Suppressor macrophage treated with lipopolysaccharide for 1 hour (primary cell): ENCODE measurements at regions not wholly inside any gene's neighbourhood (a gene's known extent, or its start where the extent isn't known, plus 50 kb on each side); places are given as distances from the start of the nearest gene placed in this dataset.
"Not testable (repeated sequence)": the region's sequence is repeated elsewhere in the genome, so short reads cannot be mapped to it uniquely, and the experiment has no call there.

Source experiments
- DNase-seq, 3 donors: peaks; one replicate each; pipeline ENCODE4 v3.0.0-alpha.2; 2020 to 2022

DNA sequence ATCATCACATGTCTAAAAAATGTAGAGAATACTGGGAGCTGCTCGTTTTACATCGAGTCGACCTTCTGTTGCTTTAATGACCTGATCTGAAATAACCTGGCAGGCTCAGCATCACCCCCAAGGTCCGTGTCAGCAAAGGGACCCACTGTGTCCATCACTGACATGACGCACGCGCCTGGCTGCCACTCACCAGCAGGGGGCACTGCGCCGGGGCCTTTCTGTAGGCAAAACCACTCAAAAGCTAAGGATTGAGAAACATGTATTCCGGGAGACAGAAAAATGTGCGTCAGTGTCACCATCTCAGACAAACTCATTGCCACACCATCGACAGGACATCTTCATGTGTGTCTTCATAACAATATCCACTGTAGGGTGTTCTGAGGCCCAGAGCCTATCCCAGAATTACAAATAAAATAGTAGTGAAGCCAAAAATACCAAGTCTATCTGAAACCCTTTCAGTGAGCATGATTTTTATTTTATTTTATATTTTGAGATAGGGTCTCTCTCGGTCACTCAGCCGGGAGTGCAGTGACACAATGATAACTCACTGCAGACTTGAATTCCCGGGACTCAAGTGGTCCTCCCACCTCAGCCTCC, 130.3 kb upstream of the LSM14A start:
- peak; percentile 77 to 88 (median 84) for DNase-seq

DNA sequence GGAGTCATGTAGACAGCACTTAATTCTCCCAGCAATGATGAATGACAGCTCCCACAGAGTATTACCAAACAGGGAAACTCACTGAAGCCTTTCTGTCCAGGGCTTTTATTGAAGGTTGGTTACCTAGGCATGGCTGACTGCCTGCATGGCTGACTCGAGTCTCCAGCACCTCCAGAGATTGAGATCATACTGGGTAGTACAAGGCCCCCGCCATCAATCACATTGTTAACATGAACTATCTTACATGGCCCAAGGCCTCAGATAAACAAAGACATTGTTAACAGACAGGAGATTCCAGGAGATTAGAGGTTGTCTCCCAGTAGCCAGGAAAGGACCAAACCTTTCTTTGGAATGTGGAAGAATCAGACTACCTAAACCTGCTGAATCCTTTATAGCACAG, 128.3 kb upstream of the LSM14A start:
- DNase-seq, result no peak

DNA sequence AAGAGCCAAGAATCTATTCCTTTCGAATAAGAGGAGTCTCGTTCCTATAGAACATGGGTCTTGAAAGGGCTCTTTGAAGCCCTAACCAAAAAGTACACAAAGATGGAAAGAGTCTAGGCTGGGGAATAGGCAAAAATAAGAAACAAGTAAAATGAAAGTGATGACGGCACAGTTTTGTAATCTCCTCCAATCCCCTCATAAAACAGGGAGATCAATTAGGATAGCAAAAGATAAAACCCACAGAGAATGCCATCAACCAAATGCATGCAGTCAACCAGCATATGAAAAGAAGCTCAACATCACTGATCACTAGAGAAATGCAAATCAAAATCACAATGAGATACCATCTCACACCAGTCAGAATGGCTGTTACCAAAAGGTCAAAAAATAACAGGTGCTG, 122.4 kb upstream of the LSM14A start:
- no peak for DNase-seq

DNA sequence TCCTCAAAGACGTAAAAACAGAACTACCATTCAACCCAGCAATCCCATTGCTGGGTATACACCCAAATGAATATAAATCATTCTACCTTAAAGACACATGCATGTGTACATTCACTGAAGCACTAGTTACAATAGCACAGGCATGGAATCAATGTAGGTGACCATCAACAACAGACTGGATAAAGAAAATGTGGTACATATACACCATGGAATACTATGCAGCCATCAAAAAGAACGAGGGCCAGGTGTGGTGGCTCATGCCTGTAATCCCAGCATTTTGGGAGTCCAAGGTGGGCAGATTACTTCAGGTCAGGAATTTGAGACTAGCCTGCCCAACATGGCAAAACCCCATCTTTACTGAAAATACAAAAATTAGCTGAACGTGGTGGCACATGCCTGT, 121.9 kb upstream of the LSM14A start:
- not testable (repeated sequence) for DNase-seq

DNA sequence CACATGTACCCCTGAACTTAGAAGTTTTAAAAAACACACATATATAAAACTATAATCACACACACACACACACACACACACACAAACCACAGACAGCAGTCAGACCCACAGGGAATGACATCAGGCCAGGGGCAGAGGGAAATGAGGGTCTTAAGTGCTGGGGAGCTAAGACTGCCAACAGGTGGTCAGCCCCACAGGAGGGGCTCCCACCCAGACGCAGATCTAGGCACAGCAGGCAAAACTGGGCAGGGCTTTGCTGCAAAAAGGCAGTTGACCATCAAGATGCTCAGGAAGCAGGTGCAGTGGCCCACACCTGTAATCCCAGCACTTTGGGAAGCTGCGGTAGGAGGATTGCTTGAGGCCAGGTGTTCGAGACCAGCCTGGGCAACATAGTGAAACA, 121.0 kb upstream of the LSM14A start:
- DNase-seq, result no peak

DNA sequence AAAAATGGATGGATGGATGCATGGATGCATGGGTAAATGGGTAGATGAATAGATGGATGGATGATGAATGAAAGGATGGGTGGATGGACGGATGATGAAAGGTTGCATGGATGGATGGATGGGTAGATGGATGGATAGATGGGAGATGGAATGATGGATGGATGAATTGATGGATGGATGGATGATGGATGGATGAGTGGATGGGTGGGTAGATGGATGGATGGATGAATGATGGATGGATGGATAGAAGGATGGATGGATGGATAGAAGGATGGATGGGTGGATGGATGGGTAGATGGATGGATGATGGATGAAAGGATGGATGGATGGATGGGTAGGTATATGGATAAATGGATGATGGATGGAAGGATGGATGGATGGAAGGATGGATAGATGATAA, 115.1 kb upstream of the LSM14A start:
- no peak for DNase-seq

DNA sequence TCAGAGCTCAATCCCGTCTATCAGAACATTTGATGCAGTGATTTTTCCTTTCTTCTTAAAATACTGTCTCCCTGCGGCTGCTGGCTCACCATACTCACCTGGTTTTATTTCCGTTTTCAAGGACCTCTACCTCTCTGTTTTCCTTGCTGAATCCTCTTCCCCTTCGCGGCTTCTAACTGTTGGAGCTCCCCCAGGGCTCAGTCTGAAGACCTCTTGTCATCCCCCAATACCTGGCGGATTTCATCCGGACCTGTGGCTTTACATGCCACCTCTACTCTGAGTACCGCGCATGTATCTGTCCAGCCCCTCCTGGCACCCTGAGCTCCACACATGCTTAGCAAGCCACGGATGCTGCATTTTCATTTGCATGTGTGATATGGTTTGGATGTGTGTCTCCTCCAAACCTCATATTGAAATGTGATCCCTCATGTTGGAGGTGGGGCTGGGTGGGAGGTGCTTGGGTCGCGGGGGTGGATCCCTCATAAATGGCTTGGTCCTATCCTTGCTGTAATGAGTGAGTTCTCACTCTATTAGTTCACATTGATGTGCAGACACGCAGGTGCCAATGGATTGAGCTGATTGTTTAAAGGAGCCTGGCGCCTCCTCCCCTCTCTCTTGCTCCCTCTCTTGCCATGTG, 106.2 kb upstream of the LSM14A start:
- no peak for DNase-seq

DNA sequence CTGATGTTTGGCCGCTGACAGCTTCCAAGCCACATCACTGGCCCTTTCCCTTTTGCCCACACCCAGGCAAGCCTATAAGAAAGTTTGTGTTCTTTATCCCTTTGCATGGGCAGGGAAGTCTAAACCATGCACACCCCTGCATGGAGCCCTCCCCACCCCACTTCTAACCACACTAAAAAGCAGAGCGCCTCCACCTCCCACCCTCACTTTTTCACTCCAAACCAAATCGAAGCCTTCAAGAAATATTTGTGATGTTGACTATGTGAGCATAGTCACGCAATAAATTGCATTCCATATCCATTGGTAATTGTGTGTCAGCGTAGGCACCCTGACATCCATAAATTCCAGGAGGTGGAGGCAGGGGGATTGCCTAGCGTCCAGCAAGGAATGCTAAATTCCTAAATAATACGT, 104.4 kb upstream of the LSM14A start:
- no peak for DNase-seq

DNA sequence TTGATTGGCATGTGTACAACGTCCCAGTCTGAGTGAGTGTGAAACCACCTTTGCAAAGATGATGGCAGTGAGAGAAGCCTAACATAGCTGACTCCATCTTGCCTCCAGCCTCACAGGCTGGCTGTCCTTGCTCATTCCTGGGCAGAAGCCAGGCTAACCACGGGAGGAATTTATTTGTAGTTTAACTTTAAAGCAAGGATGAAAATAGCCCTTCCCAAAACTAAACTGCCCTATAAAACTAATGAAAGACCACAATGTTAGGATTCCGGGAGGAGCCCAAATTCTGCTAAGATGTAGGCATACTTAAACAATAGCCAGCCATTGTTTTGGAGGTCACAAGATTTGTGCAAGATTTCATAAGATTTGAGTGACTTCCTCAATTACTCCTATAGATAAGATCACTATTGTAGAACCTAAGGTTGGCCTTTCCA, 96.6 kb upstream of the LSM14A start:
- peak in 2 of 3 donors; percentile 2 to 9 for DNase-seq

DNA sequence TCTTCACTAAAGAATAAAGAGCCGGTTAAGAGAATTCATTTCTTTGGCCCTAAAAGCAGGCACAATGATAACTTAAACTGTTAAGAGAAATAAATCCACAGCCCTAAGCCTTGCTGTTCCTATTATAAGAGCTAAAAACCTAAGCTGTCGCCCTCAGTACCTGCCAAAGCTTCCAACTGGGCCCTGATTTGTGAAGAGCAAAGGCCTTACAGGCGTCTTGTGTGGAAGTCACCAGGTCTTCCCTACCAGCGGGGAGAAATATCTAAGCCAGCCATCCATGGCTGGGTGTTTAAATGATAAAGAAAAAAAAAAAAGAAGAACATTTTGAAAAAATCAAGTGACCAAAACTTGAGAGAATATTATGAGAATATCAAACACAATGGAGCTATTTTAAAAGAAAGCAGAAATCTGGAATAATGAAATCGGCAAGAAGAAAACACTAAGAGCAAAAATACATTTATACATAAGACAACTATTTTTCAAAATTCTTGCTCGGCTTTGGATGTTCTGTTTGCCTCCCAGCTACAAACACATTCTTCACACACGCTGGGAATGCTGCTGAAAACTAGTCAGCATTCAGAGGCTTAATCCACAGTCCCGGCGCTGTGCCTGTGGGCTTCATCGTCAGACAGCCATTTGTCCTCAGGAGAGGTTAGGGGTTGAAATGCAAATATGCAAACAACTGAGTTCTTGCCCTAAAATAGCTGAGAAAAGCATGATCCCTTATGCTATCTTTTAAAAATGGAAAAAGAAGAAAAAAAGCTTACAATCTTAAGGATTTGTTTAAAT, 89.8 kb upstream of the LSM14A start:
- DNase-seq, result no peak

DNA sequence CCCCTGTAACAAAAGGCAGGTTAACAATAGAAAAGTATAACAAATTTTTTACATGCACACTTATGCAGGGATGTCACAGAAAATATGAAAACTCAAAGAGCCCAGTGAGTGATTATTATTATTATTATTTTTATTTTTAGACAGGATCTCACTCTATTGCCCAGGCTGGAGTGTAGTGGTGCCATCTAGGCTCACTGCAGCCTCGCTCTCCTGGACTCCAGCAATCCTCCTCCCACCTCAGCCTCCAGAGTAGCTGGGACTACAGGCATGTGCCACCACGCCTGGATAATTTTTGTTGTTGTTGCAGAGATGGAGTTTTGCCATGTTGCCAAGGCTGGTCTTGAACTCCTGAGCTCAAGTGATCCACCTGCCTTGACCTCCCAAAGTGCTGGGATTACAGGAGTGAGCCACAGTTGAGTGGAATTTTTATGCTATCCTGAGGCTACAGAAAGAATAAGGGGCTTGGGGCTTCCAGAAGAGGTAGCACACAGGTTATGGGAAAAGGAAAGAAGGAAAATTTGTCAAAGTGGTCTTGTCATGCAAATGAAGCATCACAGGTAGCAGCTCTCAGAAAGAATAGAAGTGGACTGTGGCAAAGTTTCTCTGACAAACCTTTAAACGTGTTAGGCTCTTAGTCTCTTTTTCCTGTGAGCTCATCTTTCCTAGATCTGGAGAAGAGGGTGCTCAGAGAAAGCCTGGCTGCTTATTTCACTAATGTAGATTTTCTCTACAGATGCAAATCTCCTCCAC, 87.7 kb upstream of the LSM14A start:
- no peak for DNase-seq

DNA sequence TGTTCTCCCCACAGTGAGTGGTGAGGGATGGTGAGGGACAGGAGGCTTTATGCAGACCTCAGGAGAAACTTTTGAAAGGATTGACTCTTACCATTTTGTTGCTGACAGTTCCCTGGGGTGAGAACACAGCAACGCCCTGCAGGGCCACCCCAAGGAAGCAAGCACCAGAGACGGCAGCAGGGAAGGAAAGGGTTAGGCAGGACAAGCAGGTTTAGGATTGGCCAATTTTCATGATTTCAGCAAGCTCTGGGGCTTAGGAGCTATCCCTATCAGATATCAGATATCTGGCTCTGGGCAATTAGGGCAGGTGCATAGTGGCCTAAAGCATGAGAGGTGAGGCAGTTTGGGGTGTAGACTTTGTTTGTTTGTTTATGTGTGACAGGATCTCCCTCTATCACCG, 87.0 kb upstream of the LSM14A start:
- no peak for DNase-seq

DNA sequence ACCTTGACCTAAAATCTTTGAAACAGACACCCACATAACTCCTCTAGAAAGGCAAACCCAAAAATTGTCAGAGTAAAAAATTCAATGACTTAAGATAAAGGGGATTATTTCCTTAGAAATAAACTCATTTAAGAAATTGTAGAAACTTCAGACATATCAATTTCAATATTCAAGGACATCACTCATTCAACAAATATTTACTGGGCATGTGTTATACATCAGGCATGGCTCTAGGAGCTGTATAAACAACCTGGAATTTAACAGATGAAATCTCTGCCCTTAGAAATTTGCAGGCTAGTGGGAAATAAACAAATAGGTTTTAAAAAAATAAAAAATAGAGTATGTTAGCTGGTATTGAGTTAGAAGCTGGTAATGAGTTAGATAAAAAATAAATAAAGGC, 84.0 kb upstream of the LSM14A start:
- no peak for DNase-seq

DNA sequence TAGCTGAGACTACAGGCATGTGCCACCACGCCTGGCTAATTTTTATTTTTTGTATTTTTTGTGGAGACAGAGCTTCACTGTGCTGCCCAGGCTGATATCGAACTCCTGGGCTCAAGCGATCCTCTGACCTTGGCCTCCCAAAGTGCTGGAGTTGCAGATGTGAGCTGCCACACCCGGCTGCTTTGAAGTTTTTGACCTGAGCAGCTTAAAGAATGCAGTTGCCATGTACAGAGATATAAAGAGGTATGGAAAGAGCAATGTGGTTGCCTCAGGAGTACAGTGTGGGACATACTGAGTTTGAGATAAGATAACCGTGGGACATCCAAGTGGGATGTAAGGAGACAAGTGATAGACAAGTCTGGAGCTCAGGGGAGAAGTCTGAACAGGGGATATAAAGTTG, 82.7 kb upstream of the LSM14A start:
- DNase-seq, result no peak

DNA sequence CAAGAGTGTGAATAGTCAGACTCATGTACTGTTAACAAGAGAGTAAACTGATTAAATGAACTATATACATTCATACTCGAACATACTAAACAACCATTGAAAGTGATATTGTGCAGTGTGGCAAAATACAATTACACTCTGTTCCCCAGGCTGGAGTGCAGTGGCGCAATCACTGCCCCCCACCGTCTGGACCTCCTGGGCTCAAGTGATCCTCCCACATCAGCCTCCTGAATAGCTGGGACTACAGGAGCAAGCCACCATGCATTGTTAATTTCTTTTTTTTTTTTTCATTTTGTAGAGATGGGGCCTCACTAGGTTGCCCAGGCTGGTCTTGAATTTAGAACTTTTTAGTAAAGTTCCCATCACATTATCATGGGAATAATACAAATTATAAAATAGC, 77.3 kb upstream of the LSM14A start:
- DNase-seq, result no peak

DNA sequence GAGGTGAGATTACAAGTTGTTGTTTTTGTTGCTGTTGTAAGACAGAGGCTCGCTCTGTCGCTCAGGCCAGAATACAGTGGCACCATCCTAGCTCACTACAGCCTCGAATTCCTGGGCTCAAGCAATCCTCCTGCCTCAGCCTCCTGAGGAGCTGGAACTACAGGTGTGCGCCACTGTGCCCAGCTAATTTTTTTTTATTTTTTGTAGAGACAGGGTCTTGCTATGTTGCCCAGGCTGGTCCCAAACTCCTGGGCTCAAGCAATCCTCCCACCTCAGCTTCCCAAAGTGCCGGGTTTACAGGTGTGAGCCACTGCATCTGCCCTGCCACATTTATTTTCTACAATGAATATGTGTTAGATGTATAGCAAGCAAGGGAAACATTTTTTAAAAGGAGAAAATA, 76.9 kb upstream of the LSM14A start:
- DNase-seq, result not testable (repeated sequence)

DNA sequence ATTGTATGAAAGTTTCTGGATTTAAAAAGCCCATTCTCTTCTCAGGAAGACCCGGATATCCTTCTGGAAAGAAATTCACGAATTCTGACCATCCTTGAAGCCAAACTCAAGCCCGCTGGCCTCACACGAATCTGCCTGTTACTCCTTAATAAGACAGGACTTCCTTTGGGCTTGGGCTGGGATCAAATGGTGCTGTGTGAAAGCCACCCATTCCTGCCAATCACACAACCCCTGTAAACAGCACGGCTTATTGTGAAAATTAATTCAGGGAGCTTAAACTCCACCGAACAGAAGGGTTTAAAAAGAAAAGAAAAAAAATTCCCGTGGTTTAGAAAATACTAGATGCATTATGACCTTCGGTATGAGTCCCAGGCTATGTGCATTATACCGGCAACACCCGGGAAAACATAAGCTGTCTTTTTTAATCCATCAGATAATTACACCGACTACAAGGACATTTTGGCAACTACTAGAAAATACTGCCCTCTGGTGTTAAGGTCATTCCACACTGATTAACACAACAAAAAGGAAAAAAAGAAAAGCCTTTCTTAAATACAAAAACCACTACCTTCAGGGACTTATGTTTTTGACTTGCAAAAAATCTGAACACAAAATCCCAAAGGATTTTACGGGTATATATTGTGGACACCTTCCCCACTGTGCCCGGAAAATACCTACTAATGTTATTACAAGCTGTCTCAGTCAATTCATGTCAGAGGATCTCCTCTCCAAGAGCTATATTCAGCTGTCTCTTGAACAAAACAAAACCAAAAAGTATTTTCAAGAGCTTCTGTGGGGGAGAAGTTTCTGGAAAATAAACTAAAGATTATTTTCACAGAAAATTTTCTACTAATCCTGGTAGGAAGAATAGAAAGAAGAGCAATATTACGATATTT, 76.0 kb upstream of the LSM14A start:
- DNase-seq, result peak; percentile 52 to 72 (median 68)

DNA sequence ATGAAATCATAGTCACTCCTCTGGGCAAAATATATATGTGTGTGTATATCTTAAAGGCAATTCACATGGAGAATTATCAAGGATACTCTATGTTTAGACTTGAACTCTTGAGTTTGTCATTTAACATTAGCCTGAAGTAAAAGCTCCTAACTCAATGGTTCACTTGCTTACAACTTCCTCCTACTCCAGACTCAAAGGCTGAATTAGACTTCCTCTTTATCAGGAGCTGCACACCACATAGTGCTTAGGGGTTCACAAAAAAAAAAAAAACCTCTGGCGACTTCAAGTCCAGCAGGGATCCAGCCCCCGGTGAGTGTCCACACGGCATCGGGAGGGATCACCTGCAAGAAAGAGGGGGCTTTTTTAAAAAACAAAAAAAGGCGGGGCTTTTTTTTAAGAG, 68.2 kb upstream of the LSM14A start:
- peak; percentile 42 to 61 (median 51) for DNase-seq

DNA sequence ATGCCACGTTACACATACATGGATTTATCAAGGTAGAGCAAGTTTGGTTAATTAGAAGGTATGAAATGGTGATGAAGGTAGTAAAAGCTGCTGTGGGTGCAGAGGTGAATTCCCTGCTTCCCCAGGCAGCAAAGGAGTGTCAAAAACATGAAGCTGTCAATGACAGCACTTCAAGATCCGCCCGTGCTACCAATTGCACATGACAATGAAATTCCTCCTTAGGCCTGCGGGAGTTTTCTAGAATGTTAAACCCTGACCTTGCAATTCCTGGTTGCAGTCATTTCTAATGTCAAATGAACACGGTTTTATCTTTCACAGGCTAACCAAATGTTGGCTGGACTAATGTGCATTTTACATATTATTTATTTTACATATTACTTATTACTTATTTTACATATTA, 67.7 kb upstream of the LSM14A start:
- peak in 1 of 3 donors; percentile 7 for DNase-seq

DNA sequence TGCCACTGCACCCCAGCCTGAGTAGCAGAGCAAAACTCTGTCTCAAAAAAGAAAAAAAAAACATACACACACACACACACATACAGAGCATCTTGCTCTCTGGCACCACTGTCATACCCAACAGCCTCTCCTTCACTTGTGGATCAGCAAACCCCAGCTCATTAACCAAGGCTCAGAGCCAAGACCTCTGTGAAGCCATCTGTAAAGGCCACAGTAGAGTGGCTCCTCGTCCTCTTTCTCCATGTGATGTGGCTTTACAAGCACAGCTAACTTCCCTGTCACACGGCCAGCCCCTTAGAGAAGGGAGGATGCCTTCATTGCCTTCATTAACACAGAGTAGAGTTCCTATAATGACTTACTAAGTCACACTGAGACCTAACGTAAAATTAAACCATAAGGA, 62.7 kb upstream of the LSM14A start:
- no peak for DNase-seq

DNA sequence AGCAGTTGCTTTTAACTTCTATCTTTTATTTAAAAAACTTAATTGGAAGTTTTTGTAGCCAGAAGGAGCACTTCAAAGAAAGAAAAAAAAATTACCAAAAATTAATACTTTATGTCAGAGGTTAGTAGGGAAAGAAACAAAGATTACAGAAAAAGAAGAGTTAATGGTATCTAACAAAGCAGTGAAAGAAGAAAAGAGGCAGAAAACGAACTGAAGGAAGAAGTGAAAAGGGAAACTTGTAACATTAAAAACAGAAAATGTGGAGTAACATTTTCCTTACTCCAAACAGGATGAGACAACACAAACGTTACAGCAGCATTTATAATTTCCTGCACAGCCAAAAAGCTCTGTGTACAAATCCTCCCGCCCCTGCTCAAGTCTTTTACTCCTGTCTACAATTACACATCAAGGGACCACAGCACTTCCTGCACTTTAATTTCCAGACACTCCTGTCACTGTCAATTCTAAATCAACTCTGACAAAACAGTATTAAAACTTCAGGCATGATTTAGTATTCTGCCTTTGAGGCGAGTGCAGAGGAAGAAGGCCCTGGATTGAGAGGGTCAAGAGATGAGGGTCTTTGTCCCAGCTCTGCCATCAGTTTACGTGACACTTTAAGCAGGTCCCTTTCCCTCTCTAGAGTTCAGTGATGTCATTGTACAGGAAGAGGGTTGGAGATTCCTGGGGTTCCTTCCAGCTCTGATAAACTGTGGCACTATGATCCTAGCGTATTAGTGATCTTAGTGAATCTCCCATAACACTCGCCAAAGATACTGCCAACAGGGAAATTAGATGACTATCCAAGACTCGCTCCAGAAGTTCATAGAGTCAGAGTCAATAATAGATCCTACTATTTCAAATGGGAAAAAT, 53.2 kb upstream of the LSM14A start:
- no peak for DNase-seq
